ENCODE measurements at regions not wholly inside any gene's neighbourhood (a gene's known extent, or its start where the extent isn't known, plus 50 kb on each side); places are given as distances from the start of the nearest gene placed in this dataset.

DNA sequence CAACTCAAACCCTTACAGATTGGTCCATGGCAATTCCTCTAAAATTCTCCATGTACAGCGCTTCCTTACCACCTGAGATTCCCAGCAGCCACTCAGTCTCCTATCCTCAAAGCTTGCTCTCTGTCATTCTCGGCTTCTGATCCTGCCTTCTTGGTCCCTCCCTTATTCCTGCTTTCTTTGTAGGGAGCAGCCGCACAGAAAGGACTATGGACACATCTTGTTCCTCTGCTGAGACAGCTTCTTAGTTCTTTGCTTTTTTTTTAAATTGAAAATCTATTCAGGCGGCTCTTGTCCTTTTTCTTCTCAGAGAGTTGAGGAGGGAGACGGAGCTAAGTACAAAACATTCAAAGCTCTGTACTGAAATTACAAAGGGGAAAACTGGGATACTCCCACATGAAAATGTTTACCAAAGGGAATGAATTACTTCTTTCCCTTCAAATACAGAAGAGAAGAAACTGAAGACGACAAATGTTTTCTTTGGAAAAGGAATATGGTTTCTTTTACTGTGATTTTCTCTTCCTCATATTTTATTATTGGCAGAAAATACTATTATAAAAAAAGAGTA, 285.1 kb downstream of the IL20RB start:
- Histone ChIP-seq H3K4me3 (ENCODE audit: low read length) (no peak overlapping the region), H3K27me3 (ENCODE audit: control insufficient read depth, insufficient read depth, low read length) (no peaks in the 10 kb centered on the region), H3K4me1 (ENCODE audit: control insufficient read depth, insufficient read depth, low read length) (no peaks in the 10 kb centered on the region), H3K27ac (ENCODE audit: low read length) (no peak overlapping the region), H3K36me3 (ENCODE audit: control insufficient read depth, insufficient read depth, low read length) (no peaks in the 10 kb centered on the region), H3K9me3 (ENCODE audit: control insufficient read depth, insufficient read depth, low read length) (no peaks in the 10 kb centered on the region)
- no CpG with 5 or more reads among the region's 6 CpGs for WGBS (ENCODE audit: insufficient coverage, insufficient read length)
- DNase-seq (ENCODE audit: low read depth, low spot score), result no peak

GRCh38 chr3:137246491-137246890, 288.7 kb downstream of the IL20RB start:
- no CpG with 5 or more reads among the region's 2 CpGs for WGBS (ENCODE audit: insufficient coverage, insufficient read length)
- Histone ChIP-seq H3K4me3 (ENCODE audit: low read length) (no peak overlapping the region), H3K9me3 (ENCODE audit: control insufficient read depth, insufficient read depth, low read length) (no peaks in the 10 kb centered on the region), H3K36me3 (ENCODE audit: control insufficient read depth, insufficient read depth, low read length) (no peaks in the 10 kb centered on the region), H3K27me3 (ENCODE audit: control insufficient read depth, insufficient read depth, low read length) (no peaks in the 10 kb centered on the region), H3K4me1 (ENCODE audit: control insufficient read depth, insufficient read depth, low read length) (no peaks in the 10 kb centered on the region), H3K27ac (ENCODE audit: low read length) (no peak overlapping the region)
- no peak for DNase-seq (ENCODE audit: low read depth, low spot score)

GRCh38 chr3:137249311-137249940, 291.6 kb downstream of the IL20RB start:
- no peaks in the 10 kb centered on the region for H3K36me3 ChIP-seq (ENCODE audit: control insufficient read depth, insufficient read depth, low read length)
- no peaks in the 10 kb centered on the region for H3K9me3 ChIP-seq (ENCODE audit: control insufficient read depth, insufficient read depth, low read length)
- H3K4me3 ChIP-seq (ENCODE audit: low read length), result no peak overlapping the region
- no peaks in the 10 kb centered on the region for H3K4me1 ChIP-seq (ENCODE audit: control insufficient read depth, insufficient read depth, low read length)
- H3K27ac ChIP-seq (ENCODE audit: low read length), result no peak overlapping the region
- no peak for DNase-seq (ENCODE audit: low read depth, low spot score)
- no peaks in the 10 kb centered on the region for H3K27me3 ChIP-seq (ENCODE audit: control insufficient read depth, insufficient read depth, low read length)

GRCh38 chr3:137259089-137259488, 301.3 kb downstream of the IL20RB start:
- Histone ChIP-seq H3K27me3 (ENCODE audit: control insufficient read depth, insufficient read depth, low read length) (no peaks in the 10 kb centered on the region), H3K4me1 (ENCODE audit: control insufficient read depth, insufficient read depth, low read length) (no peaks in the 10 kb centered on the region), H3K36me3 (ENCODE audit: control insufficient read depth, insufficient read depth, low read length) (no peaks in the 10 kb centered on the region), H3K9me3 (ENCODE audit: control insufficient read depth, insufficient read depth, low read length) (no peaks in the 10 kb centered on the region), H3K4me3 (ENCODE audit: low read length) (no peak overlapping the region), H3K27ac (ENCODE audit: low read length) (no peak overlapping the region)
- no CpG with 5 or more reads among the region's 3 CpGs for WGBS (ENCODE audit: insufficient coverage, insufficient read length)
- no peak for DNase-seq (ENCODE audit: low read depth, low spot score)

GRCh38 chr3:137259701-137260100, 301.9 kb downstream of the IL20RB start:
- H3K9me3 ChIP-seq (ENCODE audit: control insufficient read depth, insufficient read depth, low read length), result no peaks in the 10 kb centered on the region
- no peak for DNase-seq (ENCODE audit: low read depth, low spot score)
- no peaks in the 10 kb centered on the region for H3K4me1 ChIP-seq (ENCODE audit: control insufficient read depth, insufficient read depth, low read length)

GRCh38 chr3:137264071-137264820, 306.5 kb downstream of the IL20RB start:
- no peaks in the 10 kb centered on the region for H3K4me1 ChIP-seq (ENCODE audit: control insufficient read depth, insufficient read depth, low read length)
- H3K36me3 ChIP-seq (ENCODE audit: control insufficient read depth, insufficient read depth, low read length), result no peaks in the 10 kb centered on the region
- no peaks in the 10 kb centered on the region for H3K9me3 ChIP-seq (ENCODE audit: control insufficient read depth, insufficient read depth, low read length)
- no peaks in the 10 kb centered on the region for H3K27me3 ChIP-seq (ENCODE audit: control insufficient read depth, insufficient read depth, low read length)
- no CpG with 5 or more reads among the region's 14 CpGs for WGBS (ENCODE audit: insufficient coverage, insufficient read length)
- DNase-seq (ENCODE audit: low read depth, low spot score), result no peak
- H3K4me3 ChIP-seq (ENCODE audit: low read length), result no peak overlapping the region
- no peak overlapping the region for H3K27ac ChIP-seq (ENCODE audit: low read length)

More at GRCh38 chr3:137259701-137260100, 301.9 kb downstream of the IL20RB start:
- no peaks in the 10 kb centered on the region for H3K36me3 ChIP-seq (ENCODE audit: control insufficient read depth, insufficient read depth, low read length)
- H3K27ac ChIP-seq (ENCODE audit: low read length), result no peak overlapping the region
- H3K27me3 ChIP-seq (ENCODE audit: control insufficient read depth, insufficient read depth, low read length), result no peaks in the 10 kb centered on the region
- H3K4me3 ChIP-seq (ENCODE audit: low read length), result no peak overlapping the region
- WGBS (ENCODE audit: insufficient coverage, insufficient read length), result no CpG with 5 or more reads among the region's 5 CpGs

- DNase-seq (ENCODE audit: low read depth, low spot score), result no peak
- Histone ChIP-seq H3K4me1 (ENCODE audit: control insufficient read depth, insufficient read depth, low read length) (no peaks in the 10 kb centered on the region), H3K4me3 (ENCODE audit: low read length) (no peak overlapping the region), H3K27ac (ENCODE audit: low read length) (no peak overlapping the region), H3K27me3 (ENCODE audit: control insufficient read depth, insufficient read depth, low read length) (no peaks in the 10 kb centered on the region), H3K36me3 (ENCODE audit: control insufficient read depth, insufficient read depth, low read length) (no peaks in the 10 kb centered on the region), H3K9me3 (ENCODE audit: control insufficient read depth, insufficient read depth, low read length) (no peaks in the 10 kb centered on the region)
- no CpG with 5 or more reads among the region's 3 CpGs for WGBS (ENCODE audit: insufficient coverage, insufficient read length)
Measured at GRCh38 chr3:137264843-137265330, 307.1 kb downstream of the IL20RB start.

- H3K36me3 ChIP-seq (ENCODE audit: control insufficient read depth, insufficient read depth, low read length), result no peaks in the 10 kb centered on the region
- H3K4me3 ChIP-seq (ENCODE audit: low read length), result no peak overlapping the region
- H3K9me3 ChIP-seq (ENCODE audit: control insufficient read depth, insufficient read depth, low read length), result no peaks in the 10 kb centered on the region
- H3K27ac ChIP-seq (ENCODE audit: low read length), result no peak overlapping the region
- DNase-seq (ENCODE audit: low read depth, low spot score), result no peak
- H3K4me1 ChIP-seq (ENCODE audit: control insufficient read depth, insufficient read depth, low read length), result no peaks in the 10 kb centered on the region
- no peaks in the 10 kb centered on the region for H3K27me3 ChIP-seq (ENCODE audit: control insufficient read depth, insufficient read depth, low read length)
Measured at GRCh38 chr3:137282871-137283270, 325.1 kb downstream of the IL20RB start.

DNA sequence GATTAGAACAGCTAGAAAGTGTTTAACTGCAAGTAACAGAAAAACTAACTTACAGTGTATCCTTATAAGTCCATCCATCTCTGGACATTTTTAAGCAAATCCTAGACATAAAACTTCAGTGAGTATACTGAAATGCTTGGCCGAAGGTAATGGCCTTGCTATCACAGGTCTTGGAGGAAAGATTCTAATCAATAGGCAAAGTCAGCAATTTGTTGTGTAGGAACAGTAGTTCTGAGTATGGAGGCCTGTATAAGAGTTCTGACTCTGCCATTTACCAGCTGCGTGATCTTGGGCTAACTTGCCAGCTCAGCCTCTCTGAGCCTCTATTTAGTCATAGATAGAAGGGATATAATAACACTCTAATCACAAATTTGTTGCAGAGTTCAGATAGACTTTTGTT, 328.1 kb downstream of the IL20RB start:
- no peaks in the 10 kb centered on the region for H3K27me3 ChIP-seq (ENCODE audit: control insufficient read depth, insufficient read depth, low read length)
- H3K4me3 ChIP-seq (ENCODE audit: low read length), result no peak overlapping the region
- no peak for DNase-seq (ENCODE audit: low read depth, low spot score)
- WGBS (ENCODE audit: insufficient coverage, insufficient read length), result no CpG with 5 or more reads among the region's 2 CpGs
- H3K9me3 ChIP-seq (ENCODE audit: control insufficient read depth, insufficient read depth, low read length), result no peaks in the 10 kb centered on the region
- H3K4me1 ChIP-seq (ENCODE audit: control insufficient read depth, insufficient read depth, low read length), result no peaks in the 10 kb centered on the region
- no peaks in the 10 kb centered on the region for H3K36me3 ChIP-seq (ENCODE audit: control insufficient read depth, insufficient read depth, low read length)
- H3K27ac ChIP-seq (ENCODE audit: low read length), result no peak overlapping the region

GRCh38 chr3:137293086-137293485, 335.3 kb downstream of the IL20RB start:
- H3K4me1 ChIP-seq (ENCODE audit: control insufficient read depth, insufficient read depth, low read length), result no peaks in the 10 kb centered on the region
- no peaks in the 10 kb centered on the region for H3K27me3 ChIP-seq (ENCODE audit: control insufficient read depth, insufficient read depth, low read length)
- DNase-seq (ENCODE audit: low read depth, low spot score), result no peak
- H3K4me3 ChIP-seq (ENCODE audit: low read length), result no peak overlapping the region
- no CpG with 5 or more reads among the region's 1 CpG for WGBS (ENCODE audit: insufficient coverage, insufficient read length)
- no peaks in the 10 kb centered on the region for H3K9me3 ChIP-seq (ENCODE audit: control insufficient read depth, insufficient read depth, low read length)
- H3K36me3 ChIP-seq (ENCODE audit: control insufficient read depth, insufficient read depth, low read length), result no peaks in the 10 kb centered on the region
- H3K27ac ChIP-seq (ENCODE audit: low read length), result no peak overlapping the region

All from iPS DF 6.9 (cell line).